ENCODE measurements at regions not wholly inside any gene's neighbourhood (a gene's known extent, or its start where the extent isn't known, plus 50 kb on each side); places are given as distances from the start of the nearest gene placed in this dataset.

- no peak for DNase-seq
Measured at GRCh38 chr7:32144676-32145075, 74.5 kb upstream of the PDE1C start.

GRCh38 chr7:32143301-32143700 lies 73.1 kb upstream of the PDE1C start:
- no peak for DNase-seq

- no peak for DNase-seq
Measured at GRCh38 chr7:32142649-32143048, 72.4 kb upstream of the PDE1C start.

- no peak for DNase-seq
Measured at GRCh38 chr7:32140210-32140939, 70.2 kb upstream of the PDE1C start.

DNA sequence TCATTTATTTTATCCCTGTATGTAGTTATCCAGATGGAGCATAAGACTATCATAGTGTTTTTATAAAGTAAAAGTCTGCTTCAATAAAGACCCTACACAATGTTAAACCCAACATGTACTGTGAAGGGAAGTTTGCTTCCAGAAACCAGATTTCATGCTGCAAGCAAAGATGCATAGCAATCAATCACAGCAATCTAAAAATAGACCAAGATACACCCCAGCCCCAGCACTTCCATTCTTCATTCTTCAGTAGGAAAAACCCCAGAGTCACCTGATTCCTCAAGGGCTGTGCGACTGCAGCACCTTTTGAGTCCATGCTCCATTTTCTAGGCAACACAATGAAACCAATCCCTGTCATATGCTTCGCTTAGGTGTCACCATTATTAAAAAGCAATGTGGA lies 66.9 kb upstream of the PDE1C start:
- no peak for DNase-seq

GRCh38 chr7:32131091-32131490 lies 60.9 kb upstream of the PDE1C start:
- no peak for DNase-seq

- DNase-seq: no peak
Measured at GRCh38 chr7:32126843-32127242, 56.6 kb upstream of the PDE1C start.

All from muscle of arm (tissue), 1 donor.